Activated T-cell treated with anti-CD3 and anti-CD28 coated beads, Interleukin-2, amount 50 U/mL, for 1 hour (primary cell): ENCODE measurements at regions not wholly inside any gene's neighbourhood (a gene's known extent, or its start where the extent isn't known, plus 50 kb on each side); places are given as distances from the start of the nearest gene placed in this dataset.
"Not testable (repeated sequence)": the region's sequence is repeated elsewhere in the genome, so short reads cannot be mapped to it uniquely, and the experiment has no call there.

Experiments
- DNase-seq: peaks from one replicate; pipeline ENCODE4 v3.0.0-alpha.2; 2020

DNA sequence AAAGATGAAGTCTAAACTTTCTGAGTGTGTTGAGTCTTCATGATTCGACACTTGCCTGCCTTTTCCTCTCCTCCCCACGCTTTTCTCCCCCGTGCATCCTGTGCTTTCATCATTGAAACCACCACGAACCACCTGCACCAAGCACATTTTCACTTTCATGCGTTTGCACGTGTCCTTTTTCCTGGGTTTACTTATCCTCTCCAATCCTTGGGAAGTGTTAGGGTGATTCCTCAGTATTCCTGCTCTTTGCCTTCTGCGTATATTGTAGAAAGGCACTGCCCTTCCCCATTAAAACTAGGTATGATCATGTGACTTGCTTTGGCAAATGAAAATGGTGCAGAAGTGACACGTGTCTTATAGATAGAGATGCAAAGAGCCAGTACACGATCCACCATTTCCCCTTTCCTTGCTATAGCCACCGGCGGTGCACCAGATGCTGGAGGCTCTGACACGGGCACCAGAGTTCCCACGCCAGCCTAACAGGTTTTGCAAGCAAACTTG lies 106.6 kb downstream of the BRMS1L start:
- DNase-seq: peak; percentile 20

DNA sequence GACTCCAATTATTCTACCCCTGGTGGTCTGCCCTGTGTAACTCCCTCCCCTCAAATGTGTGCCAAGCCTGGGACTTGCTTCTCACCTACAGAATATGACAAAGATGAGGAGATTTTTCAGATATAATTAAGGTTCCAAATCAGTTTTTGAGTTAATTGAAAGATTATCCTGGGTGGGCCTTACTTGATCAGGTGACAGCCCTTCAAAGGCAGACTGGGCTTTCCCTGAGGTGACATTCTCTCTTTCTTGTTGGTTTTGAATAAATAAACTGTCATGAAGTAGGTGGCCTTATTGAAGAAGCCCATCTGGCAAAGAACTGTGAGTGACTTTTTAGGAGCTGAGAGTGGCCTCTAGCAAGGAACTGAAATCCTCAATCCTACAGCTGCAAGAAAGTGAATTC lies 106.0 kb downstream of the BRMS1L start:
- no peak for DNase-seq

DNA sequence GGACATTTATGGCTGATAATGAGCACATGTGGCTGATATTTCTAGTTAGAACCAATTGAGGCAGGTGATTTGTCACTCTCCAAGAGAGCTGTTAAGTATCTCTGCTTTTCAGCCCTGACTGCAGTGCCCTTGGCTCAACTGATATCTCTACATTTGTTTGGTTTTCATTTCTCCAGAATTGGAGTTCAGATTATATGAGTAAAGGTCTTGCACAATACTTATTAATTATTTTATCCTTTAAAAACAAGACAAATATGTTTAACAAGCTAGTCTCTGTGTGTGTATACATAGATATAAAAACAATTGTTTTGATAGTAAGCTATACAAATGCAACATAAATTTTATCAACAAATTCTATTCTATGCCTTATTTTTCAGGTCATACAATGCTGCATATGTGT lies 105.2 kb downstream of the BRMS1L start:
- no peak for DNase-seq

DNA sequence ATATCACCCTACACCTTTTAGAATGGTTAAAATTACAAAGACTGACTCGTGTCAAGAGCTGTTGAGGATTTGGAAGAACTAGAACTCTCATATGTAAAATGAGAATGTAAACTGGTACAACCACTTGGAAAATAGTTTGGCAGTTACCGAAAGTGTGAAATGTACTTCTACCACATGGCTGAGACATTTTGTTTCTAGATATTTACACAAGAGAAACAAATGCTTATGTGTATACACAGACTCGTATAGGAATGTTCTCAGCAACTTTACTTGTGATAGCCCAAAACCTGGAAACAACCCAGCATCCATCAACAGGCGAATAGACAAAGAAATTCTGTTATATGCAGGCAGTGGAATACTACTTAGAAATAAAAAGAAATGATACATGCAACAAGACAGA lies 103.0 kb downstream of the BRMS1L start:
- no peak for DNase-seq

DNA sequence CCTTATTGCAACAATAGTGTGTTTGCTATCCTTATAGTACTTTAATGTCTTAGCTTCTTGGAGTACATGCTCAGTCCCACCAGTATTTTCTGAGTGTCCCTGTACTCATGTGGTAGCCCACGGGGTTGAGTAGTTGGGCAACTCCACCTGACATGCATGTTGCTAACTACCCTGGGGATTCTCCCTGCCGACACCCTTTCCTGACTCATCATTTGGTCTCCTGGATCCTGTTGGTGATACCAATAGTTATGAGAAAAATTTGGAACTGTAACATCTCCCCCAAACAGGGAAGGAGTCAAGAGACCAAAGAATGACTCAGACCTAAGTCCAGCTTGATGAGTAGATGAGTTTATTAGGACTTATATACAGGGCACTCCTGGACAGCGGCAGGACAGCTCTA lies 101.6 kb downstream of the BRMS1L start:
- DNase-seq: no peak

DNA sequence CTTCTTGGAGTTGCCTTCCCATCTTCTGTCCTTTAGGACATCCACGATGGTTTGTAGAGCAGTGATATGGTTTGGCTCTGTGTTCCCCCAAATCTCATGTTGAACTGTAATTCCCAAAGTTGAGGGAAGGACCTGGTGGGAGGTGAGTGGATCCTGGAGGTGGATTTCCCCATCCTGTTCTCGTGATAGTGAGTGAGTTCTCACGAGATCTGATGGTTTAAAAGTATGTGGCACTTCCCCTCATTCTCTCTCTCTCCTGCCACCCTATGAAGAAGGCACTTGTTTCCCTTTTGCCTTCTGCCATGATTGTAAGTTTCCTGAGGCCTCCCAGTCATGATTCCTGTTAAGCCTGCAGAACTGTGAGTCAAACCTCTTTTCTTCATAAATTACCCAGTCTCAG lies 99.2 kb downstream of the BRMS1L start:
- no peak for DNase-seq

DNA sequence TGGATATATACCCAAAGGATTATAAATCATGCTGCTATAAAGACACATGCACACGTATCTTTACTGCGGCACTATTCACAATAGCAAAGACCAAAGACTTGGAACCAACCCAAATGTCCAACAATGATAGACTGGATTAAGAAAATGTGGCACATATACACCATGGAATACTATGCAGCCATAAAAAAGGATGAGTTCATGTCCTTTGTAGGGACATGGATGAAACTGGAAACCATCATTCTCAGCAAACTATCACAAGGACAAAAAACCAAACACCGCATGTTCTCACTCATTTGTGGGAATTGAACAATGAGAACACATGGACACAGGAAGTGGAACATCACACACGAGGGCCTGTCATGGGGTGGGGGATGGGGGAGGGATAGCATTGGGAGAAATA lies 96.5 kb downstream of the BRMS1L start:
- not testable (repeated sequence) for DNase-seq

DNA sequence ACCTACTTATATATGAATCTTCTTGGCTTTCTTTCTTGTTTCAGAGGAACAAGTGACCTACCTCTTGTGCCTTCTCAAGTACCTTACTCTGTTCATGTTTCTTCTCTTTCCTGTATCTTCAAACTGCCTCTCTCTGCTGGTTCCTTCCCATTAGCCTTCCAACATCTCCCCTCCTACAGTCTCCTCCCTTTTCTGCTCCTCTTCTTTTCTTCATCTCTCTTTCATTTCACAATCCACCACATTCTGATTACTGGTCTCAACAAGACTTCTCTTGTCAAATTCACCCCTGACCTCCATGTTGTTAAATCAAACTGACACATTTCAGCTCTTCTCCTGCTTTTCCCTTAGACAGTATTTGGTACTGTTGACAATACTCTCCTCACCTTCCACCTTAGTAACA lies 95.6 kb downstream of the BRMS1L start:
- DNase-seq: no peak
